BLaER1 treated with 17β-estradiol and CSF1 and Interleukin-3, amounts not matched to agents 10 nM and 100 nM (cell line): ENCODE measurements at regions not wholly inside any gene's neighbourhood (a gene's known extent, or its start where the extent isn't known, plus 50 kb on each side); places are given as distances from the start of the nearest gene placed in this dataset.
"Not testable (repeated sequence)": the region's sequence is repeated elsewhere in the genome, so short reads cannot be mapped to it uniquely, and the experiment has no call there.

Source experiments
- H3K27ac ChIP-seq, 11 experiments: shearing (Covaris generic); formaldehyde crosslinking; 2 replicates each; pipeline ENCODE4 v1.8.1; 2022
- H3K27me3 ChIP-seq, 11 experiments: shearing (Covaris generic); formaldehyde crosslinking; 2 replicates each; pipeline ENCODE4 v1.8.1; 2022
- H3K36me3 ChIP-seq, 11 experiments: shearing (Covaris generic); formaldehyde crosslinking; 2 replicates each; pipeline ENCODE4 v1.8.1; 2022
- H3K4me1 ChIP-seq, 10 experiments: shearing (Covaris generic); formaldehyde crosslinking; 2 replicates each; pipeline ENCODE4 v1.8.1; 2022
- H3K4me2 ChIP-seq, 11 experiments: shearing (Covaris generic); formaldehyde crosslinking; 2 replicates each; pipeline ENCODE4 v1.8.1; 2022
- H3K4me3 ChIP-seq, 10 experiments: shearing (Covaris generic); formaldehyde crosslinking; 2 replicates each; pipeline ENCODE4 v1.8.1; 2022
- H3K9ac ChIP-seq, 11 experiments: shearing (Covaris generic); formaldehyde crosslinking; 2 replicates each; pipeline ENCODE4 v1.8.1; 2022
- H3K9me3 ChIP-seq, 11 experiments: shearing (Covaris generic); formaldehyde crosslinking; replicated peaks in 1 of 11; 2 replicates each; pipeline ENCODE4 v1.8.1; 2022
- H4K20me1 ChIP-seq, 11 experiments: shearing (Covaris generic); formaldehyde crosslinking; 2 replicates each; pipeline ENCODE4 v1.8.1; 2022
- Cebpa-rat ChIP-seq, 11 experiments: shearing (Covaris generic); IDR thresholded peaks; 2 replicates each; pipeline ENCODE4 v1.8.1; 2022

GRCh38 chrX:138921031-138921430 lies 209.5 kb upstream of the FGF13 start:
- Histone ChIP-seq H3K4me3 (no peak overlapping the region), H3K4me2 (no peak overlapping the region), H3K36me3 (no peaks in the 10 kb centered on the region), H4K20me1 (peaks cover 0 to 2% (median 0%) of the 10 kb centered on the region in 11 experiments; a peak in 1 of 22 replicates), H3K9me3 (peaks cover 0 to 14% (median 0%) of the 10 kb centered on the region in 11 experiments; a peak in 3 of 22 replicates), H3K4me1 (peaks cover 0 to 16% (median 0%) of the 10 kb centered on the region in 10 experiments; a peak in 5 of 20 replicates), H3K27me3 (peaks cover 87 to 100% (median 100%) of the 10 kb centered on the region in 11 experiments), H3K27ac (no peak overlapping the region), H3K9ac (no peak overlapping the region)
- no peak for TF ChIP-seq Cebpa-rat (IDR thresholded peaks at IDR 0.05)

GRCh38 chrX:138917781-138918180 lies 206.3 kb upstream of the FGF13 start:
- no peak overlapping the region for H3K9ac ChIP-seq
- H3K27me3 ChIP-seq, result peaks cover 80 to 100% (median 97%) of the 10 kb centered on the region in 11 experiments
- H3K4me3 ChIP-seq, result no peak overlapping the region
- H3K4me1 ChIP-seq, result no peaks in the 10 kb centered on the region; a peak in 2 of 20 replicates
- H4K20me1 ChIP-seq, result no peaks in the 10 kb centered on the region; a peak in 2 of 22 replicates
- H3K27ac ChIP-seq, result no peak overlapping the region
- no peak overlapping the region for H3K4me2 ChIP-seq
- peaks cover 0 to 5% (median 0%) of the 10 kb centered on the region in 11 experiments; a peak in 1 of 22 replicates for H3K9me3 ChIP-seq
- TF ChIP-seq Cebpa-rat (IDR thresholded peaks at IDR 0.05), result no peak
- H3K36me3 ChIP-seq, result no peaks in the 10 kb centered on the region

- no peak overlapping the region for H3K27ac ChIP-seq
- H3K4me3 ChIP-seq, result no peak overlapping the region
- no peaks in the 10 kb centered on the region; a peak in 2 of 20 replicates for H3K4me1 ChIP-seq
- TF ChIP-seq Cebpa-rat (IDR thresholded peaks at IDR 0.05), result no peak
- H3K36me3 ChIP-seq, result no peaks in the 10 kb centered on the region
- peaks cover 82 to 100% (median 97%) of the 10 kb centered on the region in 11 experiments for H3K27me3 ChIP-seq
- H3K4me2 ChIP-seq, result no peak overlapping the region
- H4K20me1 ChIP-seq, result no peaks in the 10 kb centered on the region; a peak in 2 of 22 replicates
- no peak overlapping the region for H3K9ac ChIP-seq
- peaks cover 0 to 3% (median 0%) of the 10 kb centered on the region in 11 experiments; a peak in 1 of 22 replicates for H3K9me3 ChIP-seq
Measured at GRCh38 chrX:138914767-138915166, 203.2 kb upstream of the FGF13 start.

- no peaks in the 10 kb centered on the region for H3K9me3 ChIP-seq
- H3K9ac ChIP-seq, result no peak overlapping the region
- no peak for TF ChIP-seq Cebpa-rat (IDR thresholded peaks at IDR 0.05)
Measured at GRCh38 chrX:138908577-138908976, 197.1 kb upstream of the FGF13 start.

GRCh38 chrX:138897621-138898492 lies 186.3 kb upstream of the FGF13 start:
- TF ChIP-seq Cebpa-rat (IDR thresholded peaks at IDR 0.05), result no peak
- Histone ChIP-seq H3K4me3 (no peak overlapping the region), H4K20me1 (0 out of 22 replicates have a peak, but pooled peaks cover 0 to 5% (median 0%) of the 10 kb centered on the region in 11 experiments), H3K9me3 (no peaks in the 10 kb centered on the region), H3K9ac (no peak overlapping the region), H3K27ac (no peak overlapping the region), H3K27me3 (peaks cover 67 to 93% (median 91%) of the 10 kb centered on the region in 11 experiments), H3K4me1 (no peaks in the 10 kb centered on the region), H3K4me2 (no peak overlapping the region), H3K36me3 (no peaks in the 10 kb centered on the region)

More at GRCh38 chrX:138908577-138908976, 197.1 kb upstream of the FGF13 start:
- H3K4me2 ChIP-seq, result no peak overlapping the region
- no peak overlapping the region for H3K4me3 ChIP-seq
- no peaks in the 10 kb centered on the region for H3K4me1 ChIP-seq
- H3K36me3 ChIP-seq, result no peaks in the 10 kb centered on the region
- peaks cover 81 to 100% (median 97%) of the 10 kb centered on the region in 11 experiments for H3K27me3 ChIP-seq
- H3K27ac ChIP-seq, result no peak overlapping the region
- peaks cover 0 to 7% (median 0%) of the 10 kb centered on the region in 11 experiments; a peak in 1 of 22 replicates for H4K20me1 ChIP-seq

- H3K36me3 ChIP-seq, result no peaks in the 10 kb centered on the region
- no peak overlapping the region for H3K4me3 ChIP-seq
- no peaks in the 10 kb centered on the region for H3K9me3 ChIP-seq
- H3K4me1 ChIP-seq, result 0 out of 20 replicates have a peak, but pooled peaks cover 0 to 5% (median 0%) of the 10 kb centered on the region in 10 experiments
- no peak overlapping the region for H3K9ac ChIP-seq
- no peak overlapping the region for H3K27ac ChIP-seq
- no peak for TF ChIP-seq Cebpa-rat (IDR thresholded peaks at IDR 0.05)
- H3K27me3 ChIP-seq, result peaks cover 35 to 93% (median 78%) of the 10 kb centered on the region in 11 experiments; a peak in 21 of 22 replicates
- no peaks in the 10 kb centered on the region for H4K20me1 ChIP-seq
- no peak overlapping the region for H3K4me2 ChIP-seq
Measured at GRCh38 chrX:138890491-138890890, 179.0 kb upstream of the FGF13 start.

- H3K4me3 ChIP-seq, result no peak overlapping the region
- no peak overlapping the region for H3K27ac ChIP-seq
- no peak for TF ChIP-seq Cebpa-rat (IDR thresholded peaks at IDR 0.05)
- no peaks in the 10 kb centered on the region for H3K9me3 ChIP-seq
- 0 out of 20 replicates have a peak, but pooled peaks cover 0 to 5% (median 0%) of the 10 kb centered on the region in 10 experiments for H3K4me1 ChIP-seq
- peaks cover 38 to 96% (median 83%) of the 10 kb centered on the region in 11 experiments; a peak in 21 of 22 replicates for H3K27me3 ChIP-seq
- no peak overlapping the region for H3K9ac ChIP-seq
- H4K20me1 ChIP-seq, result no peaks in the 10 kb centered on the region
- H3K4me2 ChIP-seq, result no peak overlapping the region
- no peaks in the 10 kb centered on the region for H3K36me3 ChIP-seq
Measured at GRCh38 chrX:138889149-138889548, 177.6 kb upstream of the FGF13 start.

GRCh38 chrX:138886769-138887168 lies 175.3 kb upstream of the FGF13 start:
- no peaks in the 10 kb centered on the region for H3K36me3 ChIP-seq
- H3K27ac ChIP-seq, result no peak overlapping the region
- no peak for TF ChIP-seq Cebpa-rat (IDR thresholded peaks at IDR 0.05)
- H3K4me2 ChIP-seq, result no peak overlapping the region
- H4K20me1 ChIP-seq, result no peaks in the 10 kb centered on the region
- H3K4me1 ChIP-seq, result 0 out of 20 replicates have a peak, but pooled peaks cover 0 to 12% (median 0%) of the 10 kb centered on the region in 10 experiments
- H3K9me3 ChIP-seq, result no peaks in the 10 kb centered on the region
- peaks cover 43 to 97% (median 84%) of the 10 kb centered on the region in 11 experiments for H3K27me3 ChIP-seq
- H3K9ac ChIP-seq, result no peak overlapping the region
- no peak overlapping the region for H3K4me3 ChIP-seq

GRCh38 chrX:138885886-138886285 lies 174.4 kb upstream of the FGF13 start:
- Histone ChIP-seq H3K4me1 (0 out of 20 replicates have a peak, but pooled peaks cover 0 to 7% (median 0%) of the 10 kb centered on the region in 10 experiments), H3K27ac (no peak overlapping the region), H3K9me3 (peaks cover 0 to 5% (median 0%) of the 10 kb centered on the region in 11 experiments; a peak in 2 of 22 replicates), H3K27me3 (peaks cover 46 to 97% (median 80%) of the 10 kb centered on the region in 11 experiments), H3K4me2 (no peak overlapping the region), H3K4me3 (no peak overlapping the region), H3K36me3 (no peaks in the 10 kb centered on the region), H4K20me1 (no peaks in the 10 kb centered on the region), H3K9ac (no peak overlapping the region)
- TF ChIP-seq Cebpa-rat (IDR thresholded peaks at IDR 0.05), result no peak

- not testable (repeated sequence) for H3K36me3 ChIP-seq, H3K4me3 ChIP-seq, H3K27ac ChIP-seq
Measured at GRCh38 chrX:138880293-138880692, 168.8 kb upstream of the FGF13 start.

More at GRCh38 chrX:138880293-138880692, 168.8 kb upstream of the FGF13 start:
- peaks cover 26 to 51% (median 44%) of the 10 kb centered on the region in 11 experiments for H3K27me3 ChIP-seq
- H3K9me3 ChIP-seq, result peaks cover 0 to 22% (median 5%) of the 10 kb centered on the region in 11 experiments; a peak in 9 of 22 replicates
- not testable (repeated sequence) for H3K4me1 ChIP-seq, H3K4me2 ChIP-seq, H4K20me1 ChIP-seq, H3K9ac ChIP-seq
